MM.1S (cell line): ENCODE measurements at regions not wholly inside any gene's neighbourhood (a gene's known extent, or its start where the extent isn't known, plus 50 kb on each side); places are given as distances from the start of the nearest gene placed in this dataset.

ENCODE experiments used
- CTCF ChIP-seq: fragments of 300-600 bp; sonication (generic); IDR thresholded peaks from 2 replicates; pipeline ENCODE4 v1.5.1; 2016; ENCODE audit warnings: antibody characterized with exemption, low read length, mixed read lengths
- EZH2 ChIP-seq: fragments of 300-600 bp; sonication (generic); optimal IDR thresholded peaks from 2 replicates; pipeline ENCODE3; 2017; ENCODE audit warnings: low read depth, mild to moderate bottlenecking, antibody characterized with exemption, low read length, mixed read lengths
- EZH2phosphoT487 ChIP-seq: fragments of 300-600 bp; sonication (generic); IDR thresholded peaks from 2 replicates; pipeline ENCODE4 v1.6.1; 2018; ENCODE audit warnings: antibody characterized with exemption, low read length

- TF ChIP-seq CTCF (no peak), EZH2phosphoT487 (no peak), EZH2 (no peak)
Observed at GRCh38 chr2:35501076-35501475, 854.5 kb upstream of the CRIM1 start.
